ENCODE measurements at regions not wholly inside any gene's neighbourhood (a gene's known extent, or its start where the extent isn't known, plus 50 kb on each side); places are given as distances from the start of the nearest gene placed in this dataset.

DNA sequence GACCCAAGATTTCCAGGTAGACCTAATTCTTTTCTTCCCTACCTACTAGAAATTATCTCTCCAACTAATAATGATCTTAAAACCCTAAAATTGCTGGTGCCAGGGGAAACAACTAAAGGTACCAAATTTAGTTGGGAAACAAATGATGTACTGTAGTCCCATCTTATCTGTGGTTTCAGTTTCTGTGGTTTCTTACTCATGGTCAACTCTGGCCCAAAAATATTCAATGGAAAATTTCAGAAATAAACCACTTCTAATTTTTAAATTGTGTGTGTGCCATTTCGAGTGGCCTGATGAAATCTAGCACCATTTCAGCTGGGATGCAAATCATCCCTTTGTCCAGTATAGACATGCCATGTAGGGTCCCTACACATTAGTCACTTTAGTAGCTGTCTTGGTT lies 475.2 kb upstream of the EPHA7 start:
- no peak overlapping the region for H3K4me3 ChIP-seq (replicated peaks in 1 of 3; ENCODE audit: insufficient read depth in 1 of 3, low read depth in 2 of 3, low read length in 3 of 3)
- H3K9ac ChIP-seq (ENCODE audit: insufficient read depth, low read depth, low read length): no peak overlapping the region
- CTCF ChIA-PET (ENCODE audit: low intra/inter-chr PET ratio, low total read pairs): no interaction called here
- no peaks in the 10 kb centered on the region for H3K36me3 ChIP-seq (replicated peaks in 1 of 2; ENCODE audit: control insufficient read depth in 1 of 2, insufficient read depth in 2 of 2, low read length in 2 of 2)
- H4K20me1 ChIP-seq (ENCODE audit: insufficient read depth, low read length): no peaks in the 10 kb centered on the region
- 0% methylated on average over 1 of the region's 1 CpG for WGBS (ENCODE audit: low lambda C conversion rate)
- H3K9me3 ChIP-seq (ENCODE audit: low read length): no peaks in the 10 kb centered on the region
- in situ Hi-C loops (cut with HindIII; ENCODE audit: extremely low pct_ligation_motif_present, low pct_unique_long_range_greater_than_20kb): no loop called here
- POLR2A ChIA-PET: no interaction called here
- no peak for ATAC-seq
- H3K4me2 ChIP-seq (ENCODE audit: low read depth, low read length): no peak overlapping the region
- H3K79me2 ChIP-seq (ENCODE audit: insufficient read depth, low read length): no peaks in the 10 kb centered on the region
- no peak for FAIRE-seq
- no TSS peak for BruUV-seq (replicated peaks)
- DNase-seq (ENCODE audit: low spot score): no peak
- H3K27me3 ChIP-seq (ENCODE audit: control insufficient read depth in 1 of 2, insufficient read depth in 2 of 2, low read length in 2 of 2): no peaks in the 10 kb centered on the region
- H3K4me1 ChIP-seq (ENCODE audit: insufficient read depth, low read length): no peaks in the 10 kb centered on the region
- H2AFZ ChIP-seq (ENCODE audit: low read length): no peak overlapping the region
- intact Hi-C loops (cut with micrococcal nuclease; ENCODE audit: unreplicated experiment): no loop called here
- no peak overlapping the region for H3K27ac ChIP-seq (ENCODE audit: extremely low read length, insufficient read depth, low read length)
- no peak for TF ChIP-seq RXRA (CRISPR knock-in tag; IDR thresholded peaks at IDR 0.05)
- TF ChIP-seq, protein P1, sequence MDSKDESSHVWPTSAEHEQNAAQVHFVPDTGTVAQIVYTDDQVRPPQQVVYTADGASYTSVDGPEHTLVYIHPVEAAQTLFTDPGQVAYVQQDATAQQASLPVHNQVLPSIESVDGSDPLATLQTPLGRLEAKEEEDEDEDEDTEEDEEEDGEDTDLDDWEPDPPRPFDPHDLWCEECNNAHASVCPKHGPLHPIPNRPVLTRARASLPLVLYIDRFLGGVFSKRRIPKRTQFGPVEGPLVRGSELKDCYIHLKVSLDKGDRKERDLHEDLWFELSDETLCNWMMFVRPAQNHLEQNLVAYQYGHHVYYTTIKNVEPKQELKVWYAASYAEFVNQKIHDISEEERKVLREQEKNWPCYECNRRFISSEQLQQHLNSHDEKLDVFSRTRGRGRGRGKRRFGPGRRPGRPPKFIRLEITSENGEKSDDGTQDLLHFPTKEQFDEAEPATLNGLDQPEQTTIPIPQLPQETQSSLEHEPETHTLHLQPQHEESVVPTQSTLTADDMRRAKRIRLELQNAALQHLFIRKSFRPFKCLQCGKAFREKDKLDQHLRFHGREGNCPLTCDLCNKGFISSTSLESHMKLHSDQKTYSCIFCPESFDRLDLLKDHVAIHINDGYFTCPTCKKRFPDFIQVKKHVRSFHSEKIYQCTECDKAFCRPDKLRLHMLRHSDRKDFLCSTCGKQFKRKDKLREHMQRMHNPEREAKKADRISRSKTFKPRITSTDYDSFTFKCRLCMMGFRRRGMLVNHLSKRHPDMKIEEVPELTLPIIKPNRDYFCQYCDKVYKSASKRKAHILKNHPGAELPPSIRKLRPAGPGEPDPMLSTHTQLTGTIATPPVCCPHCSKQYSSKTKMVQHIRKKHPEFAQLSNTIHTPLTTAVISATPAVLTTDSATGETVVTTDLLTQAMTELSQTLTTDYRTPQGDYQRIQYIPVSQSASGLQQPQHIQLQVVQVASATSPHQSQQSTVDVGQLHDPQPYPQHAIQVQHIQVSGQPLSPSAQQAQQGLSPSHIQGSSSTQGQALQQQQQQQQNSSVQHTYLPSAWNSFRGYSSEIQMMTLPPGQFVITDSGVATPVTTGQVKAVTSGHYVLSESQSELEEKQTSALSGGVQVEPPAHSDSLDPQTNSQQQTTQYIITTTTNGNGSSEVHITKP (CRISPR knock-in tag; IDR thresholded peaks at IDR 0.05; ENCODE audit: low read depth): no peak
- no peak for TF ChIP-seq GFI1 (CRISPR knock-in tag; IDR thresholded peaks at IDR 0.05; ENCODE audit: borderline replicate concordance)
- no peak for TF ChIP-seq REPIN1 (CRISPR knock-in tag; IDR thresholded peaks at IDR 0.05; ENCODE audit: borderline replicate concordance, low read depth)
- no peak for TF ChIP-seq ZNF749 (CRISPR knock-in tag; IDR thresholded peaks at IDR 0.05; ENCODE audit: borderline replicate concordance)
- TF ChIP-seq ZNF136 (CRISPR knock-in tag; IDR thresholded peaks at IDR 0.05; ENCODE audit: low read depth): no peak
- no peak for TF ChIP-seq FOXP1 (IDR thresholded peaks at IDR 0.05)
- no peak for TF ChIP-seq FOXP1 (CRISPR knock-in tag; IDR thresholded peaks at IDR 0.05)
- no peak for TF ChIP-seq TEAD2 (CRISPR knock-in tag; IDR thresholded peaks at IDR 0.05)
- TF ChIP-seq ZNF468 (CRISPR knock-in tag; IDR thresholded peaks at IDR 0.05): no peak
- TF ChIP-seq RBFOX2 (IDR thresholded peaks at IDR 0.05; ENCODE audit: low read depth, low read length): no peak
- no peak for TF ChIP-seq FOXK1 (CRISPR knock-in tag; IDR thresholded peaks at IDR 0.05; ENCODE audit: borderline replicate concordance, low read depth)
- no peak for TF ChIP-seq NONO (IDR thresholded peaks at IDR 0.05)
- TF ChIP-seq NONO (CRISPR knock-in tag; conservative IDR thresholded peaks at IDR 0.05): no peak
- TF ChIP-seq, protein P2, sequence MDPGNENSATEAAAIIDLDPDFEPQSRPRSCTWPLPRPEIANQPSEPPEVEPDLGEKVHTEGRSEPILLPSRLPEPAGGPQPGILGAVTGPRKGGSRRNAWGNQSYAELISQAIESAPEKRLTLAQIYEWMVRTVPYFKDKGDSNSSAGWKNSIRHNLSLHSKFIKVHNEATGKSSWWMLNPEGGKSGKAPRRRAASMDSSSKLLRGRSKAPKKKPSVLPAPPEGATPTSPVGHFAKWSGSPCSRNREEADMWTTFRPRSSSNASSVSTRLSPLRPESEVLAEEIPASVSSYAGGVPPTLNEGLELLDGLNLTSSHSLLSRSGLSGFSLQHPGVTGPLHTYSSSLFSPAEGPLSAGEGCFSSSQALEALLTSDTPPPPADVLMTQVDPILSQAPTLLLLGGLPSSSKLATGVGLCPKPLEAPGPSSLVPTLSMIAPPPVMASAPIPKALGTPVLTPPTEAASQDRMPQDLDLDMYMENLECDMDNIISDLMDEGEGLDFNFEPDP (CRISPR knock-in tag; conservative IDR thresholded peaks at IDR 0.05): no peak
- no peak for TF ChIP-seq SUZ12 (IDR thresholded peaks at IDR 0.05; ENCODE audit: low read depth, low read length)
- TF ChIP-seq, protein P3, sequence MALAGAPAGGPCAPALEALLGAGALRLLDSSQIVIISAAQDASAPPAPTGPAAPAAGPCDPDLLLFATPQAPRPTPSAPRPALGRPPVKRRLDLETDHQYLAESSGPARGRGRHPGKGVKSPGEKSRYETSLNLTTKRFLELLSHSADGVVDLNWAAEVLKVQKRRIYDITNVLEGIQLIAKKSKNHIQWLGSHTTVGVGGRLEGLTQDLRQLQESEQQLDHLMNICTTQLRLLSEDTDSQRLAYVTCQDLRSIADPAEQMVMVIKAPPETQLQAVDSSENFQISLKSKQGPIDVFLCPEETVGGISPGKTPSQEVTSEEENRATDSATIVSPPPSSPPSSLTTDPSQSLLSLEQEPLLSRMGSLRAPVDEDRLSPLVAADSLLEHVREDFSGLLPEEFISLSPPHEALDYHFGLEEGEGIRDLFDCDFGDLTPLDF (CRISPR knock-in tag; IDR thresholded peaks at IDR 0.05): no peak
- TF ChIP-seq ZNF644 (CRISPR knock-in tag; IDR thresholded peaks at IDR 0.05; ENCODE audit: low read depth): no peak

Measured in HepG2 (cell line).